ENCODE measurements at regions not wholly inside any gene's neighbourhood (a gene's known extent, or its start where the extent isn't known, plus 50 kb on each side); places are given as distances from the start of the nearest gene placed in this dataset.

DNA sequence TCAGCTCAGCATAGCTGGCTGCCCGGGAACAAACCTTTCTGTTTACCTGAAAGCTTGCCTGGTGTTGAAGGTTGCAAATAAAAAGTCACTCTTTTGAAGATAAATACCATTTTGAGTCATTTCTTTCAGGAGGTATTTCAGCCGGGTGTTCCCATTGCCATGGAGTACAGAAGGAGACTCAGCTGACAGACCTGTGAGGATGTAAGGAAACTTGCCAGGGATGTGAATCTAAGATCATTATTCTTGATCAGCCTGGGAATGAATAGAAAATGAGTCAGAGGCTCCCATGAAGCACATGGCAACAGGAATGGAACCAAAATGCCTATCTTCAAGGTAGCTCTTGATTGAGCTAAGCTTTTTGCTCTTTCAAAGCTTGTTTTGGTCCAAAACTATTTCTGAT is 231.2 kb downstream of the CYRIA start:
- Histone ChIP-seq H3K4me1 (ENCODE audit: control insufficient read depth, insufficient read depth, low read length) (no peaks in the 10 kb centered on the region), H3K36me3 (ENCODE audit: control insufficient read depth in 2 of 2, insufficient read depth in 1 of 2, low read length in 2 of 2) (no peaks in the 10 kb centered on the region), H3K27ac (ENCODE audit: extremely low read depth, low read depth, low read length) (no peak overlapping the region), H3K4me3 (ENCODE audit: low read depth, low read length) (no peak overlapping the region), H3K9me3 (ENCODE audit: control insufficient read depth, insufficient read depth, low read depth, low read length) (no peaks in the 10 kb centered on the region)
- no peak for TF ChIP-seq ZNF529 (tag by site-specific recombination; IDR thresholded peaks at IDR 0.05; ENCODE audit: insufficient replicate concordance)
- TF ChIP-seq ZNF169 (tag by site-specific recombination; IDR thresholded peaks at IDR 0.05): no peak
- no peak for TF ChIP-seq OSR2 (tag by site-specific recombination; IDR thresholded peaks at IDR 0.05)
- TF ChIP-seq, protein P1, sequence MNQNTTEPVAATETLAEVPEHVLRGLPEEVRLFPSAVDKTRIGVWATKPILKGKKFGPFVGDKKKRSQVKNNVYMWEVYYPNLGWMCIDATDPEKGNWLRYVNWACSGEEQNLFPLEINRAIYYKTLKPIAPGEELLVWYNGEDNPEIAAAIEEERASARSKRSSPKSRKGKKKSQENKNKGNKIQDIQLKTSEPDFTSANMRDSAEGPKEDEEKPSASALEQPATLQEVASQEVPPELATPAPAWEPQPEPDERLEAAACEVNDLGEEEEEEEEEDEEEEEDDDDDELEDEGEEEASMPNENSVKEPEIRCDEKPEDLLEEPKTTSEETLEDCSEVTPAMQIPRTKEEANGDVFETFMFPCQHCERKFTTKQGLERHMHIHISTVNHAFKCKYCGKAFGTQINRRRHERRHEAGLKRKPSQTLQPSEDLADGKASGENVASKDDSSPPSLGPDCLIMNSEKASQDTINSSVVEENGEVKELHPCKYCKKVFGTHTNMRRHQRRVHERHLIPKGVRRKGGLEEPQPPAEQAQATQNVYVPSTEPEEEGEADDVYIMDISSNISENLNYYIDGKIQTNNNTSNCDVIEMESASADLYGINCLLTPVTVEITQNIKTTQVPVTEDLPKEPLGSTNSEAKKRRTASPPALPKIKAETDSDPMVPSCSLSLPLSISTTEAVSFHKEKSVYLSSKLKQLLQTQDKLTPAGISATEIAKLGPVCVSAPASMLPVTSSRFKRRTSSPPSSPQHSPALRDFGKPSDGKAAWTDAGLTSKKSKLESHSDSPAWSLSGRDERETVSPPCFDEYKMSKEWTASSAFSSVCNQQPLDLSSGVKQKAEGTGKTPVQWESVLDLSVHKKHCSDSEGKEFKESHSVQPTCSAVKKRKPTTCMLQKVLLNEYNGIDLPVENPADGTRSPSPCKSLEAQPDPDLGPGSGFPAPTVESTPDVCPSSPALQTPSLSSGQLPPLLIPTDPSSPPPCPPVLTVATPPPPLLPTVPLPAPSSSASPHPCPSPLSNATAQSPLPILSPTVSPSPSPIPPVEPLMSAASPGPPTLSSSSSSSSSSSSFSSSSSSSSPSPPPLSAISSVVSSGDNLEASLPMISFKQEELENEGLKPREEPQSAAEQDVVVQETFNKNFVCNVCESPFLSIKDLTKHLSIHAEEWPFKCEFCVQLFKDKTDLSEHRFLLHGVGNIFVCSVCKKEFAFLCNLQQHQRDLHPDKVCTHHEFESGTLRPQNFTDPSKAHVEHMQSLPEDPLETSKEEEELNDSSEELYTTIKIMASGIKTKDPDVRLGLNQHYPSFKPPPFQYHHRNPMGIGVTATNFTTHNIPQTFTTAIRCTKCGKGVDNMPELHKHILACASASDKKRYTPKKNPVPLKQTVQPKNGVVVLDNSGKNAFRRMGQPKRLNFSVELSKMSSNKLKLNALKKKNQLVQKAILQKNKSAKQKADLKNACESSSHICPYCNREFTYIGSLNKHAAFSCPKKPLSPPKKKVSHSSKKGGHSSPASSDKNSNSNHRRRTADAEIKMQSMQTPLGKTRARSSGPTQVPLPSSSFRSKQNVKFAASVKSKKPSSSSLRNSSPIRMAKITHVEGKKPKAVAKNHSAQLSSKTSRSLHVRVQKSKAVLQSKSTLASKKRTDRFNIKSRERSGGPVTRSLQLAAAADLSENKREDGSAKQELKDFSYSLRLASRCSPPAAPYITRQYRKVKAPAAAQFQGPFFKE (tag by site-specific recombination; IDR thresholded peaks at IDR 0.05; ENCODE audit: borderline replicate concordance): no peak
- TF ChIP-seq, protein P2, sequence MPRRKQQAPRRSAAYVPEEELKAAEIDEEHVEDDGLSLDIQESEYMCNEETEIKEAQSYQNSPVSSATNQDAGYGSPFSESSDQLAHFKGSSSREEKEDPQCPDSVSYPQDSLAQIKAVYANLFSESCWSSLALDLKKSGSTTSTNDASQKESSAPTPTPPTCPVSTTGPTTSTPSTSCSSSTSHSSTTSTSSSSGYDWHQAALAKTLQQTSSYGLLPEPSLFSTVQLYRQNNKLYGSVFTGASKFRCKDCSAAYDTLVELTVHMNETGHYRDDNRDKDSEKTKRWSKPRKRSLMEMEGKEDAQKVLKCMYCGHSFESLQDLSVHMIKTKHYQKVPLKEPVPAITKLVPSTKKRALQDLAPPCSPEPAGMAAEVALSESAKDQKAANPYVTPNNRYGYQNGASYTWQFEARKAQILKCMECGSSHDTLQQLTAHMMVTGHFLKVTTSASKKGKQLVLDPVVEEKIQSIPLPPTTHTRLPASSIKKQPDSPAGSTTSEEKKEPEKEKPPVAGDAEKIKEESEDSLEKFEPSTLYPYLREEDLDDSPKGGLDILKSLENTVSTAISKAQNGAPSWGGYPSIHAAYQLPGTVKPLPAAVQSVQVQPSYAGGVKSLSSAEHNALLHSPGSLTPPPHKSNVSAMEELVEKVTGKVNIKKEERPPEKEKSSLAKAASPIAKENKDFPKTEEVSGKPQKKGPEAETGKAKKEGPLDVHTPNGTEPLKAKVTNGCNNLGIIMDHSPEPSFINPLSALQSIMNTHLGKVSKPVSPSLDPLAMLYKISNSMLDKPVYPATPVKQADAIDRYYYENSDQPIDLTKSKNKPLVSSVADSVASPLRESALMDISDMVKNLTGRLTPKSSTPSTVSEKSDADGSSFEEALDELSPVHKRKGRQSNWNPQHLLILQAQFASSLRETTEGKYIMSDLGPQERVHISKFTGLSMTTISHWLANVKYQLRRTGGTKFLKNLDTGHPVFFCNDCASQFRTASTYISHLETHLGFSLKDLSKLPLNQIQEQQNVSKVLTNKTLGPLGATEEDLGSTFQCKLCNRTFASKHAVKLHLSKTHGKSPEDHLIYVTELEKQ (tag by site-specific recombination; IDR thresholded peaks at IDR 0.05; ENCODE audit: borderline replicate concordance): no peak
- no peak for TF ChIP-seq ZNF423 (tag by site-specific recombination; IDR thresholded peaks at IDR 0.05)
- TF ChIP-seq, protein P3, sequence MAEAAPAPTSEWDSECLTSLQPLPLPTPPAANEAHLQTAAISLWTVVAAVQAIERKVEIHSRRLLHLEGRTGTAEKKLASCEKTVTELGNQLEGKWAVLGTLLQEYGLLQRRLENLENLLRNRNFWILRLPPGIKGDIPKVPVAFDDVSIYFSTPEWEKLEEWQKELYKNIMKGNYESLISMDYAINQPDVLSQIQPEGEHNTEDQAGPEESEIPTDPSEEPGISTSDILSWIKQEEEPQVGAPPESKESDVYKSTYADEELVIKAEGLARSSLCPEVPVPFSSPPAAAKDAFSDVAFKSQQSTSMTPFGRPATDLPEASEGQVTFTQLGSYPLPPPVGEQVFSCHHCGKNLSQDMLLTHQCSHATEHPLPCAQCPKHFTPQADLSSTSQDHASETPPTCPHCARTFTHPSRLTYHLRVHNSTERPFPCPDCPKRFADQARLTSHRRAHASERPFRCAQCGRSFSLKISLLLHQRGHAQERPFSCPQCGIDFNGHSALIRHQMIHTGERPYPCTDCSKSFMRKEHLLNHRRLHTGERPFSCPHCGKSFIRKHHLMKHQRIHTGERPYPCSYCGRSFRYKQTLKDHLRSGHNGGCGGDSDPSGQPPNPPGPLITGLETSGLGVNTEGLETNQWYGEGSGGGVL (tag by site-specific recombination; IDR thresholded peaks at IDR 0.05): no peak
- TF ChIP-seq ZNF140 (tag by site-specific recombination; IDR thresholded peaks at IDR 0.05): no peak
- no peak for TF ChIP-seq ZNF548 (tag by site-specific recombination; IDR thresholded peaks at IDR 0.05)
- no peak for TF ChIP-seq ZNF292 (tag by site-specific recombination; IDR thresholded peaks at IDR 0.05; ENCODE audit: borderline replicate concordance, low read depth)
- TF ChIP-seq, protein P4, sequence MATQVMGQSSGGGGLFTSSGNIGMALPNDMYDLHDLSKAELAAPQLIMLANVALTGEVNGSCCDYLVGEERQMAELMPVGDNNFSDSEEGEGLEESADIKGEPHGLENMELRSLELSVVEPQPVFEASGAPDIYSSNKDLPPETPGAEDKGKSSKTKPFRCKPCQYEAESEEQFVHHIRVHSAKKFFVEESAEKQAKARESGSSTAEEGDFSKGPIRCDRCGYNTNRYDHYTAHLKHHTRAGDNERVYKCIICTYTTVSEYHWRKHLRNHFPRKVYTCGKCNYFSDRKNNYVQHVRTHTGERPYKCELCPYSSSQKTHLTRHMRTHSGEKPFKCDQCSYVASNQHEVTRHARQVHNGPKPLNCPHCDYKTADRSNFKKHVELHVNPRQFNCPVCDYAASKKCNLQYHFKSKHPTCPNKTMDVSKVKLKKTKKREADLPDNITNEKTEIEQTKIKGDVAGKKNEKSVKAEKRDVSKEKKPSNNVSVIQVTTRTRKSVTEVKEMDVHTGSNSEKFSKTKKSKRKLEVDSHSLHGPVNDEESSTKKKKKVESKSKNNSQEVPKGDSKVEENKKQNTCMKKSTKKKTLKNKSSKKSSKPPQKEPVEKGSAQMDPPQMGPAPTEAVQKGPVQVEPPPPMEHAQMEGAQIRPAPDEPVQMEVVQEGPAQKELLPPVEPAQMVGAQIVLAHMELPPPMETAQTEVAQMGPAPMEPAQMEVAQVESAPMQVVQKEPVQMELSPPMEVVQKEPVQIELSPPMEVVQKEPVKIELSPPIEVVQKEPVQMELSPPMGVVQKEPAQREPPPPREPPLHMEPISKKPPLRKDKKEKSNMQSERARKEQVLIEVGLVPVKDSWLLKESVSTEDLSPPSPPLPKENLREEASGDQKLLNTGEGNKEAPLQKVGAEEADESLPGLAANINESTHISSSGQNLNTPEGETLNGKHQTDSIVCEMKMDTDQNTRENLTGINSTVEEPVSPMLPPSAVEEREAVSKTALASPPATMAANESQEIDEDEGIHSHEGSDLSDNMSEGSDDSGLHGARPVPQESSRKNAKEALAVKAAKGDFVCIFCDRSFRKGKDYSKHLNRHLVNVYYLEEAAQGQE (tag by site-specific recombination; IDR thresholded peaks at IDR 0.05): no peak
- no peak for TF ChIP-seq MYNN (tag by site-specific recombination; IDR thresholded peaks at IDR 0.05; ENCODE audit: borderline replicate concordance)
- no peak for TF ChIP-seq ZNF792 (tag by site-specific recombination; IDR thresholded peaks at IDR 0.05)
- no peak for TF ChIP-seq ZNF146 (tag by site-specific recombination; IDR thresholded peaks at IDR 0.05)
- TF ChIP-seq ZNF610 (tag by site-specific recombination; IDR thresholded peaks at IDR 0.05; ENCODE audit: borderline replicate concordance): no peak
- TF ChIP-seq, protein P5, sequence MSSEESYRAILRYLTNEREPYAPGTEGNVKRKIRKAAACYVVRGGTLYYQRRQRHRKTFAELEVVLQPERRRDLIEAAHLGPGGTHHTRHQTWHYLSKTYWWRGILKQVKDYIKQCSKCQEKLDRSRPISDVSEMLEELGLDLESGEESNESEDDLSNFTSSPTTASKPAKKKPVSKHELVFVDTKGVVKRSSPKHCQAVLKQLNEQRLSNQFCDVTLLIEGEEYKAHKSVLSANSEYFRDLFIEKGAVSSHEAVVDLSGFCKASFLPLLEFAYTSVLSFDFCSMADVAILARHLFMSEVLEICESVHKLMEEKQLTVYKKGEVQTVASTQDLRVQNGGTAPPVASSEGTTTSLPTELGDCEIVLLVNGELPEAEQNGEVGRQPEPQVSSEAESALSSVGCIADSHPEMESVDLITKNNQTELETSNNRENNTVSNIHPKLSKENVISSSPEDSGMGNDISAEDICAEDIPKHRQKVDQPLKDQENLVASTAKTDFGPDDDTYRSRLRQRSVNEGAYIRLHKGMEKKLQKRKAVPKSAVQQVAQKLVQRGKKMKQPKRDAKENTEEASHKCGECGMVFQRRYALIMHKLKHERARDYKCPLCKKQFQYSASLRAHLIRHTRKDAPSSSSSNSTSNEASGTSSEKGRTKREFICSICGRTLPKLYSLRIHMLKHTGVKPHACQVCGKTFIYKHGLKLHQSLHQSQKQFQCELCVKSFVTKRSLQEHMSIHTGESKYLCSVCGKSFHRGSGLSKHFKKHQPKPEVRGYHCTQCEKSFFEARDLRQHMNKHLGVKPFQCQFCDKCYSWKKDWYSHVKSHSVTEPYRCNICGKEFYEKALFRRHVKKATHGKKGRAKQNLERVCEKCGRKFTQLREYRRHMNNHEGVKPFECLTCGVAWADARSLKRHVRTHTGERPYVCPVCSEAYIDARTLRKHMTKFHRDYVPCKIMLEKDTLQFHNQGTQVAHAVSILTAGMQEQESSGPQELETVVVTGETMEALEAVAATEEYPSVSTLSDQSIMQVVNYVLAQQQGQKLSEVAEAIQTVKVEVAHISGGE (tag by site-specific recombination; conservative IDR thresholded peaks at IDR 0.05; ENCODE audit: low read depth): no peak
- TF ChIP-seq KLF8 (tag by site-specific recombination; IDR thresholded peaks at IDR 0.05): no peak
- ChIA-PET POLR2A (no interaction called here), CTCF (no interaction called here)
